Ecto neural progenitor cell (in vitro differentiated cells): ENCODE measurements at regions not wholly inside any gene's neighbourhood (a gene's known extent, or its start where the extent isn't known, plus 50 kb on each side); places are given as distances from the start of the nearest gene placed in this dataset.
"Not testable (repeated sequence)": the region's sequence is repeated elsewhere in the genome, so short reads cannot be mapped to it uniquely, and the experiment has no call there.

Experiments
- DNase-seq: peaks from one replicate; pipeline ENCODE4 v3.0.0-alpha.2; 2018; ENCODE audit warnings: low spot score

GRCh38 chr14:48575772-48576171 lies 900.4 kb upstream of the MDGA2 start:
- DNase-seq = no peak

DNA sequence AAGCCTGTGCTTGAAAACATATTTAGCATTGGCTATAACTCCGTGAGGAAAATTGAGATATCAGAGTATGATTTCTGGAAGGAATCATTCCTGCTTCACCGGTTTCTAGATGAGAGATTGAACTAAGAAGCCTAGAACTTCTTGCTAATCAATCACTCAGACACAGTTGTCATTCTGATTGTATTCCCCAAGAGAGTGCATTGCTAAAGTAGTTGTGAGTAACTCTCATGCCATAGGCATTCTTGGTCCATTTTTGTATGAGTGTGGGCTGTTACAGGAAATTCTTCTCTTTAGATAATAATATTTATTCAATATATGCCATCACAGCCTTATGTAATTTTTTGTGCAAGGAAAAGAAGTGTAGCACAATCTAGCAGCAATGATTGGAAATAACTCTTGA lies 893.3 kb upstream of the MDGA2 start:
- DNase-seq = no peak

GRCh38 chr14:48568252-48568651 lies 892.8 kb upstream of the MDGA2 start:
- DNase-seq = no peak

- DNase-seq = no peak
These were observed 888.1 kb upstream of the MDGA2 start for GRCh38 chr14:48563489-48563888.

DNA sequence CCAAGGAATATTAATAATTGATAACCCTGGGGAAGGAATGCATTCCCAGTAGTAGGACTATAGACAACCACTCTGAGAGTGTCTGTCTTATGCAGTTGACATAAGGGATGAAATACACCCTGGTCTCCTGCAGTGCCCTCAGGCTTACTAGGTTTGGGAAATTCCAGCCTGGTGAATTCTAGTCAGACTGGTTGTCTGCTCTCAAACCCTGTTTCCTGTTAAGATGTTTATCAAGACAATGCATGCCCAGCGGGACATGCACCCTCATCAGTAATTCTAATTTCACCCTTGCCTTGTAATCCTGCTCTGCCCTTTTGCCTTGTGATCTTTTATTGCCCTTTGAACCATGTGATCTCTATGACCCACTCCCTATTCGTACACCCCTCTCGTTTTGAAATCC lies 886.0 kb upstream of the MDGA2 start:
- not testable (repeated sequence) for DNase-seq

- no peak for DNase-seq
These were observed 885.0 kb upstream of the MDGA2 start for GRCh38 chr14:48560421-48560820.

GRCh38 chr14:48553443-48553842 lies 878.0 kb upstream of the MDGA2 start:
- DNase-seq = no peak

- DNase-seq = no peak
These were observed 871.6 kb upstream of the MDGA2 start for GRCh38 chr14:48546996-48547395.

DNA sequence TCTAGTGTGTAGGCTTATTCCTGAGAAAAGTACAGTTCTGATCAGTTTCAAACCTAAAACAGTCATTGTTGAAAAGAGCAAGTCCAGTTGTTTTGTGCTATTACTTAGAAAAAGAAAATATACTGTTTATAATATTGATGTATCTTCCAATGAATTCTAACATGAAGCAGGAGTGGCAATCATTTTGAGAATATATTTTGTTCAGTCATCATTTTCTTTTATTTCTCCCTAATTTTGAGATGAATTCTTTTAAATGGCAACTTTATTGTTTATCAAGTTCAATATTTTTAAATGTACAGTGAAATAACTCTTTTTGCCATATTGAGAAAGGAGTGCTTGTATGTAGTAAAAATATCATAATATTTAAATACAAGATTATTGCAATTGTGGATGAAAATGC lies 862.2 kb upstream of the MDGA2 start:
- no peak for DNase-seq

DNA sequence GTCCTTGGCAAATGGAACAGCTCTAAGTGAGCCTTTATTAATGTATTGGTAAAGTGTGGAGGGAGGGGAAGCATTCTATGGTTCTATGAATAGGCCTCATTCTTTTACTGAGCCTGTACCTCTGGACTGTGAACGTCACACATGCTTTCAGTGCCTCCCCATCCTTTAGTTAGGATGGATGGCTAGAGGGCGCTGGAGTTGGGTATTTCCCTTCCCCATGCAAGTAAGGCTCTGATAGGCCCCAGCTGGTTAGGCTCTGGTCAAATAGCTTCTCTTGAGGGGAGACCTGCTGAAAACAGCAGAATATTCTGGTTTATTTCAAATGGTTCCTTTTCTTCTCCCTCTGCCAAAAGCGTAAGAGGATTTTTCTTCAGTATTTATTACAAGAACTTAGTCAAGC lies 860.9 kb upstream of the MDGA2 start:
- peak; percentile 52 for DNase-seq

GRCh38 chr14:48527832-48528231 lies 852.4 kb upstream of the MDGA2 start:
- no peak for DNase-seq

DNA sequence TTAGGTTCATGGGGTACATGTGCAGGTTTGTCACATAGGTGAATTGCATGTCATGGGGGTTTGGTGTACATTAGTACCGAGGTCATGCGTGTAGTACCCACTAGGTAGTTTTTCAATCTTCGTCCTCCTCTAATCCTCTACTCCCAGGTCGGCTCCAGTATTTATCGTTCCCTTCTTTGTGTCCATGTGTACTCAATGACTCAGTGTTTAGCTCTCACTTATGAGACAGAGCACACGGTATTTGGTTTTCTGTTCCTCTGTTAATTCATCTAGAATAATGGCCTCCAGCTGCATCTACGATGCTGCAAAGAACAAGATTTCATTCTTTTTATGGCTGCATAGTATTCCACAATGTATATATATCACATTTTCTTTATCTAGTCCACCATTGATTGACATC lies 850.9 kb upstream of the MDGA2 start:
- no peak for DNase-seq

- no peak for DNase-seq
These were observed 829.5 kb upstream of the MDGA2 start for GRCh38 chr14:48504921-48505320.

DNA sequence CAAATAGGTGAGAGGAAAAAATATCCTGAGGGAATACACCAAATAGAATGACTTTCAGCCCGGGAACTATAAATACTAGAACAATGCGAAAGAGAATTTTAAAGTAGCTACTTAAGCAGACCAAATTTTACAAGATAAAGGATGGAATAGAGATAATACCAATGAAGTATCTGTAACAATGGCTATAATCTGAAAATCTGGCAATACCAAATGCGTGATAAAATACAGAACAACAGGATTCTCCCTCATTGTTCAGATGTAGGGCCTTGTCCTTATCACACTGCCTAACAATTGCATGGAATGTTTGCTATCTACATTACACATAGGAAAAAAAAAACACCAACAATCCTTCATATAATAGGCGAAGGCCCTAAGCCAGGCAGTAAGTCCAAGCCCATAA lies 815.4 kb upstream of the MDGA2 start:
- no peak for DNase-seq

GRCh38 chr14:48473944-48474343 lies 798.5 kb upstream of the MDGA2 start:
- DNase-seq = no peak

GRCh38 chr14:48456051-48456450 lies 780.6 kb upstream of the MDGA2 start:
- no peak for DNase-seq

GRCh38 chr14:48454887-48455286 lies 779.5 kb upstream of the MDGA2 start:
- no peak for DNase-seq

DNA sequence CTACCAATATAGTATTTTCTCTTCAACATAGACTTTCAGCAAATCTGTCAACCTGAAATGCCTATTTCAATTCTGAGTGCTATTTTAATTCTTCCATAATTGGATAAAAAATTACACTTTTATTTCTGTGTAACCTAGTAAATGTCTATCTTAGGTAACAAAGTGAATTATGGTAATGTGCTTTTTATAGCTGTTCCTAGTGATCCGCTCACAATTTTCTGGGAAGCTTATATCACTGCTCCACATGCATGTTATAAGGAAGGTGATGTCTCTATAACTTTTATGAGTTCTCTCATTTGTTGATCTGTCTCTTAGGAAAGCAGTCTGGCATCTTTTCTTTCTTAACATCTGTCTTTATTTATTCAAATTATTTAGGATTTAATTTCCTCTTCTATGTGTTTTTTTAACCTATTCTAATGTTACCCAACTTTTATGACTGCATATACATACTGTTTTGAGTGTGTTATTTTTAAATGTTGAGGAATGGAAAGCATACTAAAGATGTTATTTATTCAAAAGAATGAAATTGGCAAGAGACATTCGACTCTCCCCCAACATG lies 777.1 kb upstream of the MDGA2 start:
- no peak for DNase-seq

GRCh38 chr14:48435221-48435620 lies 759.8 kb upstream of the MDGA2 start:
- no peak for DNase-seq

DNA sequence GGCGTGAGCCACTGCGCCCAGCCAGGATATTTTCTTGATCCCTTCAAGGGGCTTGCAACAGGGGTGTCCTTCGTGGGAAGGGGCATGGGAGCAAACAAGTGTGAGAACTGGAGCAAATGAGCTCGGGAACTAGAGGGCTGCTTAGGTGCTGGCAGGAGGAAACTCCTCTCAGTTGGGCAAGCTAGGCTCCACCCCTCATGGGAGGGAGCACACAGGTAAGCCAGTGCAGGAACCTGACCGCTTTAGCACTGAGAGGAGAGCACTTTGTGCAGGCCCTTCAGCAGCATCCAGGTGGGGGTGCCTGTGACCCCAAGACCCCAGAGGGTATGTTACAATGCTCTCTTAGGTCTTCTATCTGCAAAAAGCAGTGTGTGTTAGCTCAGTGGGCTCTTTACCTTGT lies 755.4 kb upstream of the MDGA2 start:
- no peak for DNase-seq

DNA sequence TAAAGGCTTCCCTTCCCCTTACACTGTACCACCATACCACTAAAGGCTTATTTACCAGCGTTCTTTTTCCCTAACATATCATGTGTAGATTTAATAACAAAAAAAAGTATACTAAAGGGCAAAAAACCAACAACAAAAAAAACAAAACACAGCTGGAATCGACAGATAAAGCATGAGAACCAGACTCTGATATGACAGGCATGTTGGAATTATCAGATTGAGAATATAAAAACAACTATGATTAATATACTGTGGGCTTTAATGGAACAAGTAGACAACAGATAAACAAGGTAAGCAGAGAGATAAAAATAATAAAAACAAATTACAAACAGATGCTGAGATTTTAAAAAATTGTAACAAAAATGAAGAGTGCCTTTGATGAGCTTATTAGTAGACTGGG lies 754.1 kb upstream of the MDGA2 start:
- DNase-seq = no peak

- DNase-seq = no peak
These were observed 742.5 kb upstream of the MDGA2 start for GRCh38 chr14:48417715-48418500.

DNA sequence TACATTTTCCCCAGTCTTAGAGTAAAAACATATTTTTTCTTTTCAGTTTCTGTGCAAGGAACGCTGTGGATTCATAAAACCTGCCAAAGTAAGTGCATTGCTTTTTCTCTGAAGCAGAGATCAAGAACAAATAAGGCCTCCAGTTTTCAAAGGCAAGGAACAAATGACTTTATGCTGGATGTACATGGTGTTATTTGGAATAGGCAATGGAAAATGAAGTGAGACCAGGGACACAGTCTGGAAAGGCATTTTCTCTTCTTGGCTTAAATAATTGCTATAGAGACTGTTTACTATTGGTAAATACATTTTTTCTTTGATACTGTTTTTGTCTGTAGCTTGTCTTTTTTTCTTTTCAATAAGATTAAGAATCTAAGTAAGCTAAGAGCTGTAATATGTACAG lies 725.9 kb upstream of the MDGA2 start:
- no peak for DNase-seq

- DNase-seq = no peak
These were observed 723.4 kb upstream of the MDGA2 start for GRCh38 chr14:48398675-48399282.
